ENCODE measurements at regions not wholly inside any gene's neighbourhood (a gene's known extent, or its start where the extent isn't known, plus 50 kb on each side); places are given as distances from the start of the nearest gene placed in this dataset.

DNA sequence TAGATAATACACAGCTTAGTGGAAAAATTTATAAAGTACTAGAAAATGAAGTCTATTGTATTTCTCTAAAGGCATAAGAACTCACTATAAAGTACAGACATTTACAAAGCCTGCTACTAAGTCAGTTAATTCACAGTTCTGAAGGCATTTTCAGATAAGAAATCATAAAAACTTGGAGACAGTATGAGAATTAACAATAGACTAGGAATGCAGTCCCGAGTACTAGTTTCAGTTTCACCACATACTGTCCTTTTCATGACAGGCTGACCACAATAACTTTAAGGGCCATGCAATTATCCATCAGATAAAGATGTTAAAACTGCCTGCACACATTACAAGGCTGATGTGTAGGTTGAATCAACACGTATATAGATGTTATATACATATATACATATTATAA is 362.6 kb upstream of the SMC2 start:
- Mint-ChIP-seq H3K9me3 (peaks cover 0 to 5% (median 3%) of the 10 kb centered on the region in 7 donors), H3K27me3 (ENCODE audit: low read depth in 3 of 3) (peaks cover 0 to 2% (median 0%) of the 10 kb centered on the region in 3 donors), H3K4me1 (no peaks in the 10 kb centered on the region), H3K27ac (no peak overlapping the region), H3K36me3 (no peaks in the 10 kb centered on the region), H3K4me3 (no peak overlapping the region)
- no peaks in the 10 kb centered on the region for H3K4me1 ChIP-seq (ENCODE audit: control insufficient read depth in 1 of 2, insufficient read depth in 2 of 2, low read length in 2 of 2)
- no peaks in the 10 kb centered on the region for H3K27me3 ChIP-seq (ENCODE audit: control insufficient read depth in 2 of 2, insufficient read depth in 2 of 2, low read length in 2 of 2)
- intact Hi-C loops (cut with micrococcal nuclease), result no loop called here
- H3K79me2 ChIP-seq (ENCODE audit: insufficient read depth, low read length), result no peaks in the 10 kb centered on the region
- no peak overlapping the region for H2AFZ ChIP-seq (ENCODE audit: insufficient read depth, low read depth, low read length, poor library complexity, severe bottlenecking)
- peaks cover 0 to 4% of the 10 kb centered on the region in 2 donors for H3K9me3 ChIP-seq (replicated peaks in 1 of 2; ENCODE audit: control insufficient read depth in 1 of 2, insufficient read depth in 1 of 2, low read length in 2 of 2)
- H4K20me1 ChIP-seq (ENCODE audit: insufficient read depth, low read length), result no peaks in the 10 kb centered on the region
- no peak overlapping the region for H3K27ac ChIP-seq (ENCODE audit: low read depth in 1 of 2, low read length in 2 of 2)
- no peak overlapping the region for H3K9ac ChIP-seq (ENCODE audit: insufficient read depth, low read length, poor library complexity, severe bottlenecking)
- no peak overlapping the region for H3K4me2 ChIP-seq (replicated peaks; ENCODE audit: extremely low read depth, low read length, poor library complexity, severe bottlenecking)
- no peak for DNase-seq
- no peak for TF ChIP-seq CTCF (IDR thresholded peaks at IDR 0.05)
- no peaks in the 10 kb centered on the region for H3K36me3 ChIP-seq (replicated peaks in 1 of 2; ENCODE audit: control insufficient read depth in 1 of 2, insufficient read depth in 2 of 2, low read length in 2 of 2)
- no peak overlapping the region for H3K4me3 ChIP-seq (replicated peaks in 1 of 3; ENCODE audit: low read depth in 2 of 3, low read length in 3 of 3)
- whole genome bisulfite sequencing (ENCODE audit: insufficient coverage), result no CpG with 5 or more reads among the region's 2 CpGs

DNA sequence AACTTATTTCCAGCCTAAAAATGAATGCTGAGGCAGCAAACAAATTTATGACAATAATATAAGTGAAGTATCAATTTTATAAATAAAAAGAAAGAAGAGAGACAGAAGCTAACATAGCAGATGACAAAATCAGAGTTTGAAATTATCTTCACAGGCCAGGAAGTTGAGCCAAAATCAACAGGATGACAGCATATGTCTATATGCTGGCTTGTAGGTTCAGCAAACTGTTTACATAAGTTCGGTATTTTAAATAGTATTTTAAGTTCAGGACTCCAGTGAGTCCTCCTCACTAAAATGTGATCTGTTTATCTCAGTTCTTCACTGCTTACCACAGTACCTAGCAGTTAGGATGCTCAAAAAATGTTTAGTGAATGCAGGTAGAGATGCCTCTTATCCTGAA is 359.6 kb upstream of the SMC2 start:
- TF ChIP-seq CTCF (IDR thresholded peaks at IDR 0.05), result no peak

More for the DNA sequence above, 359.6 kb upstream of the SMC2 start:
- no peaks in the 10 kb centered on the region for H3K36me3 ChIP-seq (replicated peaks in 1 of 2; ENCODE audit: control insufficient read depth in 1 of 2, insufficient read depth in 2 of 2, low read length in 2 of 2)
- Mint-ChIP-seq H3K27me3 (ENCODE audit: low read depth in 3 of 3) (no peaks in the 10 kb centered on the region), H3K36me3 (no peaks in the 10 kb centered on the region), H3K27ac (no peak overlapping the region), H3K4me3 (no peak overlapping the region), H3K4me1 (no peaks in the 10 kb centered on the region), H3K9me3 (peaks cover 0 to 4% (median 0%) of the 10 kb centered on the region in 7 donors)
- H3K4me2 ChIP-seq (replicated peaks; ENCODE audit: extremely low read depth, low read length, poor library complexity, severe bottlenecking), result no peak overlapping the region
- H3K4me1 ChIP-seq (ENCODE audit: control insufficient read depth in 1 of 2, insufficient read depth in 2 of 2, low read length in 2 of 2), result no peaks in the 10 kb centered on the region
- H3K27me3 ChIP-seq (ENCODE audit: control insufficient read depth in 2 of 2, insufficient read depth in 2 of 2, low read length in 2 of 2), result no peaks in the 10 kb centered on the region
- H3K9me3 ChIP-seq (replicated peaks in 1 of 2; ENCODE audit: control insufficient read depth in 1 of 2, insufficient read depth in 1 of 2, low read length in 2 of 2), result peaks cover 0 to 4% of the 10 kb centered on the region in 2 donors
- no peak overlapping the region for H2AFZ ChIP-seq (ENCODE audit: insufficient read depth, low read depth, low read length, poor library complexity, severe bottlenecking)
- WGBS (ENCODE audit: insufficient coverage), result no CpG with 5 or more reads among the region's 1 CpG
- intact Hi-C loops (cut with micrococcal nuclease), result no loop called here
- no peak for DNase-seq
- H3K79me2 ChIP-seq (ENCODE audit: insufficient read depth, low read length), result no peaks in the 10 kb centered on the region
- no peak overlapping the region for H3K9ac ChIP-seq (ENCODE audit: insufficient read depth, low read length, poor library complexity, severe bottlenecking)
- H3K4me3 ChIP-seq (replicated peaks in 1 of 3; ENCODE audit: low read depth in 2 of 3, low read length in 3 of 3), result no peak overlapping the region
- no peak overlapping the region for H3K27ac ChIP-seq (ENCODE audit: low read depth in 1 of 2, low read length in 2 of 2)
- H4K20me1 ChIP-seq (ENCODE audit: insufficient read depth, low read length), result no peaks in the 10 kb centered on the region
